ENCODE measurements at regions not wholly inside any gene's neighbourhood (a gene's known extent, or its start where the extent isn't known, plus 50 kb on each side); places are given as distances from the start of the nearest gene placed in this dataset.

DNA sequence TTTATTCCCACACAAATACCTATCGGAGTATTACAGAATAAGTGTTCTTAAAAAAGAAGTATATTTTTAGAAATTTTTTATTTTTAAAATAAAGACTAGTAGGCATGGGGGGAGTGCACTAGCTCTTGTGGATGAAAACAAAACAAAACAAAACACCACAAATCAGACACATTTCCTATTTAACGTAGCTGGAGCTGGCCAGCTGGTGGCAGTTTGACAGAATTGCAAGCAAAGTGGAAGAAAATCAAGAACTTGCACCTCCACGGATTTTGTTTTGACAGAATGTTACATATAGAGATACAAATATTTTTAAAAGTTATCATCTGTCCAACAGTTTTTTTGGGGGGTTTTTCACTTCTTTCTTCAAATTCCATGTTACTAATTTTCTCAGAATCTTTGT lies 63.6 kb upstream of the SNRPB2 start:
- TF ChIP-seq, protein P1, sequence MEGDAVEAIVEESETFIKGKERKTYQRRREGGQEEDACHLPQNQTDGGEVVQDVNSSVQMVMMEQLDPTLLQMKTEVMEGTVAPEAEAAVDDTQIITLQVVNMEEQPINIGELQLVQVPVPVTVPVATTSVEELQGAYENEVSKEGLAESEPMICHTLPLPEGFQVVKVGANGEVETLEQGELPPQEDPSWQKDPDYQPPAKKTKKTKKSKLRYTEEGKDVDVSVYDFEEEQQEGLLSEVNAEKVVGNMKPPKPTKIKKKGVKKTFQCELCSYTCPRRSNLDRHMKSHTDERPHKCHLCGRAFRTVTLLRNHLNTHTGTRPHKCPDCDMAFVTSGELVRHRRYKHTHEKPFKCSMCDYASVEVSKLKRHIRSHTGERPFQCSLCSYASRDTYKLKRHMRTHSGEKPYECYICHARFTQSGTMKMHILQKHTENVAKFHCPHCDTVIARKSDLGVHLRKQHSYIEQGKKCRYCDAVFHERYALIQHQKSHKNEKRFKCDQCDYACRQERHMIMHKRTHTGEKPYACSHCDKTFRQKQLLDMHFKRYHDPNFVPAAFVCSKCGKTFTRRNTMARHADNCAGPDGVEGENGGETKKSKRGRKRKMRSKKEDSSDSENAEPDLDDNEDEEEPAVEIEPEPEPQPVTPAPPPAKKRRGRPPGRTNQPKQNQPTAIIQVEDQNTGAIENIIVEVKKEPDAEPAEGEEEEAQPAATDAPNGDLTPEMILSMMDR (IDR thresholded peaks at IDR 0.05; ENCODE audit: insufficient read depth, low read length, missing control alignments): no peak
- ChIA-PET CTCF (no interaction called here), POLR2A (no interaction called here)
- no peak for DNase-seq (ENCODE audit: low read depth, low spot score)
- H3K4me3 ChIP-seq (ENCODE audit: low read depth, low read length): no peak overlapping the region

DNA sequence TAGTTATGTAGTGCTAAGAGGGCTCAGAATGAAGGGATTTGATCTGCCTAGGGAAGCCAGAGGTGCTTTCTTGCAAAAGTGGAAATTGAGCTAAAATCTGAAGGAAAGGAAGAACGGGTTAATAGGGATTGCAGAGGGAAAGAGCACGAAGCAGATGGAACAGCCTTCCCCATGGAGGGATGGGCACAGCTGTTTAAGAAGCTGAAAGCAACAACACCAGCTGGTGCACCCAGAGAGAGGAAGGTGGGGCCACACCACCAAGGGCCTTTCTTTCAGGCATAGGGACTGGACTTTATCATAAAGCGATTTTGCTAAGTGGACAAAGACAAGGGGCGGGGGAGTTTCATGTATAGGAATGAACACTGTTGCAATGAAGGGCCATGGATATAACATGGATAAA lies 65.8 kb upstream of the SNRPB2 start:
- ChIA-PET CTCF (no interaction called here), POLR2A (no interaction called here)
- TF ChIP-seq, protein P1 (IDR thresholded peaks at IDR 0.05; ENCODE audit: insufficient read depth, low read length, missing control alignments): no peak
- DNase-seq (ENCODE audit: low read depth, low spot score): no peak
- H3K4me3 ChIP-seq (ENCODE audit: low read depth, low read length): no peak overlapping the region

DNA sequence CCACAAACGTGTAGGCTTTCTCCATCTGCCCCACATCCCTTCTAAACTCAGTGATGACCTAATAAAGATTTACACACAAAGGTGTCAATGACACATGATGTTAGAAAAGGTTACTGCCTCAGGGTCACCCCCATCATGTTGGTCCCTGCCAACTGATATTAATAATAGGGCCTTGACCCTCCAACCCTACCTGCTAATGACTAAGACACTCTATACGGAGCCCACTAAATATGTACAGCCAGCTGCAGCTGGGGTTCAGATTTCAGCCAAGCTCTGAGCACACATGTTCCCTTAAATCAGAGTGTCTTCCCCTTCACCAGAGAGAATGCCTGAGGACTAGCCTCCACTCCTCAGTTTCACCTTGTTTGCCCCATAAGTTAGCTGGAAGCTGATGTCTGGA lies 67.4 kb upstream of the SNRPB2 start:
- no peak overlapping the region for H3K4me3 ChIP-seq (ENCODE audit: low read depth, low read length)
- no peak for DNase-seq (ENCODE audit: low read depth, low spot score)
- POLR2A ChIA-PET: no interaction called here
- TF ChIP-seq, protein P1 (IDR thresholded peaks at IDR 0.05; ENCODE audit: insufficient read depth, low read length, missing control alignments): no peak
- CTCF ChIA-PET: no interaction called here

DNA sequence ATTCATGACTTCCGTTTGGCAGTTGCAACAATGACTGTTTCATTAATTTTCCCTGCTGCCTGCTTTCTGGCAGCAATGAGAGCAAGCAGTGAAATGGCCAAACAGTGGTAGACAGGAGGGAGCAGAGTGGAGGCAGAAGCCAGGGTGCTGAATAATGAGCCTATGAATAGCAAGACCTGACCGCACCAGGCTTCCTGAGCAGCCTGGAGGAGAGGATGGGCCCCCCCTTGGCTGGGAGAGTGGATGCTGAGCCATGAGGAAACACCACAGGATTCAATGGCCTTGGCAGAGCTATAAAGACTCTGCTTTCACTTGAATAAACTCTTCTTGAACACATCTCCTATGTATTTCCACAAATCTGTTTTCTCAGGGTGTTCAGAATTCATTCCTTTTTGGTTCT lies 68.1 kb upstream of the SNRPB2 start:
- ChIA-PET CTCF (no interaction called here), POLR2A (no interaction called here)
- TF ChIP-seq, protein P1 (IDR thresholded peaks at IDR 0.05; ENCODE audit: insufficient read depth, low read length, missing control alignments): no peak
- no peak overlapping the region for H3K4me3 ChIP-seq (ENCODE audit: low read depth, low read length)
- no peak for DNase-seq (ENCODE audit: low read depth, low spot score)

DNA sequence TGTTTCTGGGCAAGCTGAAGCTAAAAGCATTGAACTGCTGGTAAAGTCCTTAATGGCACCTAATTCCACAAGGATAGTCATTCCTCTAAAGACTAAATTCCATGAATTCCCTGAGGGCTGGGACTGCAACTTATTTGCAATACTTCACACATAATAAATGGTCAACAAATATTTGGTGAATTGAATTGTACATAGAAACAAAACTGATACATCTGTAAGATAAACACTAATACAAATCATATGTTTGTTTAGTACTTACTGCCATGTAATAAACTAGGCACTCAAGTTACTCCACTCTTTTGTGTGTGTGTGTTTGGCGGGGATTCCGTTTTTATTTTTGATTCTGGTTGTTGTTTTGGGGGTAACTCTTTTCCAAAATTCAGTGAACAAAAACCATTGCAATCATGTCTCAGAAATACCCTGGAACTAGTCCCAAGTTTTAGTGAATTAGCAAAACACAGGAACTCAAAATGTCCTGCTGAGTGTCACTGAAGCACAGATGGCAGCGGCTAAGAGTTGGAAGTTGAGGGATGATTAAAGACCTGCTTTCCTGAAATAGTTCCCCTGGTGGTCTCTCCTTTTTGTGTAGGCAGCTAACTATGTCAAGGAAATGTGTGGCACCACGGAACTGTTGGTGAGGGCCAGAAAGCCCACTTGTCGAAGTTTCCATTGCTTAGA lies 74.8 kb upstream of the SNRPB2 start:
- TF ChIP-seq, protein P1 (IDR thresholded peaks at IDR 0.05; ENCODE audit: insufficient read depth, low read length, missing control alignments): no peak
- ChIA-PET POLR2A (no interaction called here), CTCF (no interaction called here)
- no peak for DNase-seq (ENCODE audit: low read depth, low spot score)
- H3K4me3 ChIP-seq (ENCODE audit: low read depth, low read length): no peak overlapping the region

DNA sequence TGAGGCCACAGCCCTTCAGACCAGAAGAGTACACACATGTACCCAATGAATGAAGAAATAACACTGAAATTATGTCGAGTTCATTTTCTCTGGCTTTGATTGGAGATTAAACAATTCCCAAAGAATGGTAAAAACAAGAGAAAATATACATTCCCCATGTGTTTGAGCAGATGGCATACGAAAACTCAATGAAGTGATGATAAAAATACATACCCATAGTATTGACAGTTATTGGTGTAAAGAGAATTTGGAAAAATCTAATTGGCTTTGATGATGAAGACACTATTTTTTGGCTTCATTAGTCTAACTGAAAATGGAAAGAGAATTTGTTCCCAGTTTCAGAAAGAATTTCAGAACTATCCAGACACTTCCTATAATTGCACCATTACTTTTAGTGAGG lies 76.6 kb upstream of the SNRPB2 start:
- ChIA-PET CTCF (no interaction called here), POLR2A (no interaction called here)
- TF ChIP-seq, protein P1 (IDR thresholded peaks at IDR 0.05; ENCODE audit: insufficient read depth, low read length, missing control alignments): no peak
- H3K4me3 ChIP-seq (ENCODE audit: low read depth, low read length): no peak overlapping the region
- DNase-seq (ENCODE audit: low read depth, low spot score): no peak
